Naive thymus-derived CD4-positive, alpha-beta T cell (primary cell): ENCODE measurements at regions not wholly inside any gene's neighbourhood (a gene's known extent, or its start where the extent isn't known, plus 50 kb on each side); places are given as distances from the start of the nearest gene placed in this dataset.
"Not testable (repeated sequence)": the region's sequence is repeated elsewhere in the genome, so short reads cannot be mapped to it uniquely, and the experiment has no call there.

Source experiments
- ATAC-seq: fragments of 150-1000 bp; cut with Tn5 transposase; 2 replicates; pipeline ENCODE4 v1.10.0; 2021; ENCODE audit warnings: mild to moderate bottlenecking, moderate library complexity
- CTCF ChIA-PET: fragments of 350-600 bp; sonication (Branson Sonifier 250); formaldehyde crosslinking; loops from one replicate; lab custom pipeline; 2021; ENCODE audit warnings: antibody characterized with exemption; lab: Charles Lee
- POLR2A ChIA-PET: fragments of 350-600 bp; sonication (Branson Sonifier 250); formaldehyde crosslinking; loops from one replicate; lab custom pipeline; 2021; ENCODE audit warnings: antibody characterized with exemption, inconsistent platforms; lab: Charles Lee
- DNase-seq, 9 donors: peaks; one replicate each; pipeline versions ENCODE4 v3.0.0 to v3.0.0-alpha.2; 2020 to 2022; ENCODE audit warnings: mixed read lengths in 1 of 9
- H3K27ac ChIP-seq: one replicate; pipeline ENCODE4 v1.7.0; 2013; ENCODE audit warnings: mild to moderate bottlenecking, low read depth, low read length, moderate library complexity
- H3K27me3 ChIP-seq, 2 donors: one replicate each; pipeline ENCODE4 v1.7.0; 2013; ENCODE audit warnings: low read length in 2 of 2, mild to moderate bottlenecking in 2 of 2, moderate library complexity in 2 of 2; ENCODE audit not compliant: control insufficient read depth in 2 of 2, insufficient read depth in 2 of 2
- H3K36me3 ChIP-seq, 3 experiments: 1 replicate in 2 of 3; 2 replicates in 1 of 3; pipeline ENCODE4 v1.7.0; 2013; ENCODE audit warnings: low read length in 3 of 3, mild to moderate bottlenecking in 3 of 3, moderate library complexity in 1 of 3; ENCODE audit not compliant: insufficient read depth in 3 of 3, control insufficient read depth in 2 of 3
- H3K4me1 ChIP-seq, 2 donors: one replicate each; pipeline ENCODE4 v1.7.0; 2013; ENCODE audit warnings: low read length in 2 of 2, mild to moderate bottlenecking in 2 of 2, moderate library complexity in 1 of 2; ENCODE audit not compliant: control insufficient read depth in 2 of 2, insufficient read depth in 2 of 2
- H3K4me3 ChIP-seq: 2 replicates; pipeline ENCODE4 v1.7.0; 2013; ENCODE audit warnings: mild to moderate bottlenecking, low read length
- H3K9me3 ChIP-seq, 3 experiments: 1 replicate in 2 of 3; 2 replicates in 1 of 3; pipeline ENCODE4 v1.7.0; 2013; ENCODE audit warnings: low read length in 3 of 3; ENCODE audit not compliant: control insufficient read depth in 2 of 3
- H3K27ac Mint-ChIP-seq, 9 donors: one replicate each; pipeline ENCODE4 v1.8.0; 2020 to 2022; ENCODE audit warnings: mixed read lengths in 9 of 9, mild to moderate bottlenecking in 8 of 9, moderate library complexity in 5 of 9, inconsistent platforms in 2 of 9
- H3K27me3 Mint-ChIP-seq, 5 donors: one replicate each; pipeline ENCODE4 v1.8.0; 2021 to 2022; ENCODE audit warnings: mixed read lengths in 5 of 5, mild to moderate bottlenecking in 1 of 5
- H3K36me3 Mint-ChIP-seq, 5 donors: one replicate each; pipeline ENCODE4 v1.8.0; 2020 to 2022; ENCODE audit warnings: mixed read lengths in 5 of 5, mild to moderate bottlenecking in 3 of 5, inconsistent platforms in 1 of 5
- H3K4me1 Mint-ChIP-seq, 7 donors: one replicate each; pipeline ENCODE4 v1.8.0; 2020 to 2022; ENCODE audit warnings: mixed read lengths in 7 of 7, mild to moderate bottlenecking in 3 of 7, inconsistent platforms in 1 of 7
- H3K4me3 Mint-ChIP-seq, 10 donors: one replicate each; pipeline ENCODE4 v1.8.0; 2020 to 2022; ENCODE audit warnings: mild to moderate bottlenecking in 10 of 10, mixed read lengths in 10 of 10, moderate library complexity in 6 of 10, inconsistent platforms in 2 of 10
- H3K9me3 Mint-ChIP-seq, 11 donors: one replicate each; pipeline ENCODE4 v1.8.0; 2020 to 2022; ENCODE audit warnings: mixed read lengths in 11 of 11, mild to moderate bottlenecking in 4 of 11, inconsistent platforms in 1 of 11, moderate library complexity in 1 of 11
- intact Hi-C, 2 donors: fragments of 100-400 bp; cut with micrococcal nuclease; formaldehyde crosslinking; loops; one replicate each; pipeline ENCODE4 v1.15.1; 2023

DNA sequence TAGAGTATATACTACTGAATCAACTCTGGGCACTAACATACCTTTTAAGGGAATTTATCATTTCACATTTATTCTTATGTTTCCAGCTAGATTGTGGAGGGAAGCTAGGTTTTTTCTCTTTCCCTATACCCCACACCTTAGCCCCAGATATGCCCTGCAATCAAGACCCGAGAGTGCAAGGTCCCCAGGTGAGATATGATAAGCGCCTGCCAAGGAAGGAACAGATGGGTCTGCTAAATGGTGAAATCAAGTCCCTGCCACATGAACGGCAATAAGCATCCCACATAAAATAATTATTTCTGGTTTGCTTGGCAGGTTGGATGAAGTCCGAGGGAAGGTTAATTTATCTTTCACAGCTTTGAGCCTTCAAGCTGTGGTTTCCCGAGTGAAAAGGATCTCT, 195.5 kb downstream of the TOX3 start:
- Mint-ChIP-seq H3K36me3 (no peaks in the 10 kb centered on the region), H3K4me3 (no peak overlapping the region), H3K9me3 (peaks cover 0 to 26% (median 9%) of the 10 kb centered on the region in 11 donors), H3K27ac (no peak overlapping the region), H3K4me1 (no peaks in the 10 kb centered on the region), H3K27me3 (no peaks in the 10 kb centered on the region)
- intact Hi-C loops = no loop called here
- H3K4me3 ChIP-seq = no peak overlapping the region
- DNase-seq = no peak
- no peak for ATAC-seq
- ChIA-PET POLR2A (no interaction called here), CTCF (no interaction called here)
- no peaks in the 10 kb centered on the region for H3K4me1 ChIP-seq
- no peak overlapping the region for H3K27ac ChIP-seq
- no peaks in the 10 kb centered on the region for H3K36me3 ChIP-seq
- no peaks in the 10 kb centered on the region for H3K9me3 ChIP-seq
- H3K27me3 ChIP-seq = no peaks in the 10 kb centered on the region

DNA sequence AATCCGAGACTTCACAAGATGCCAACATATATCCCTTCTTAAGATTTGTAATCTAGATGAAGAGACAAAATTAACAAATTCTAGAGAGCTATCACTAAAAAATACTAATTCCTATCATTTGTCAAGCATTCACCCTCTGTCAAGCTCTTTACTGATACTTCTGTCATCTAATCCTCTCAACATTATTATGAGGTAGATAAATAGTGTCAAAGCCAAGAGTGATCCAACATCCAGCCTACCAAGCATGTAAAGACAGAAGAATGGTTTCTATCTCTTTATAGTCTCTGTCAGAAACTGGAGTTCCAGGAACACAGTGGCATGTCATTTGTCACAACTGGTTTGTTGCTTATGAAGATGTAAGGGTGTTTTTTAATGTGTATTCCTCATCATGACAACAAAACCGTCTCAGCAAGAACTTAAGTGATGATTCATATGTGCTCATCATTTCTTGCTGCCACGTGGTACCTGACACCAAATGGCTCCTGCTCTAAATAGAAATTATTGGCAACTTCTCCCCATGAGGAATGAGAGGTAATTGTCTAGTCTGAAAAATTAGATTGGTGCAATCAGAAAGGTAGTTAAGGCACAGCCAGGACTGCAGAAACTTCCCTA, 196.8 kb downstream of the TOX3 start:
- CTCF ChIA-PET = no interaction called here
- intact Hi-C loops = no loop called here
- peaks cover 0 to 25% (median 9%) of the 10 kb centered on the region in 11 donors for H3K9me3 Mint-ChIP-seq
- DNase-seq (no peak), ATAC-seq (no peak)
- H3K36me3 Mint-ChIP-seq = no peaks in the 10 kb centered on the region
- POLR2A ChIA-PET = no interaction called here
- Histone ChIP-seq H3K9me3 (no peaks in the 10 kb centered on the region), H3K4me3 (no peak overlapping the region), H3K27me3 (no peaks in the 10 kb centered on the region), H3K4me1 (no peaks in the 10 kb centered on the region), H3K27ac (no peak overlapping the region), H3K36me3 (no peaks in the 10 kb centered on the region)
- no peaks in the 10 kb centered on the region for H3K4me1 Mint-ChIP-seq
- H3K4me3 Mint-ChIP-seq = no peak overlapping the region
- H3K27me3 Mint-ChIP-seq = no peaks in the 10 kb centered on the region
- no peak overlapping the region for H3K27ac Mint-ChIP-seq

DNA sequence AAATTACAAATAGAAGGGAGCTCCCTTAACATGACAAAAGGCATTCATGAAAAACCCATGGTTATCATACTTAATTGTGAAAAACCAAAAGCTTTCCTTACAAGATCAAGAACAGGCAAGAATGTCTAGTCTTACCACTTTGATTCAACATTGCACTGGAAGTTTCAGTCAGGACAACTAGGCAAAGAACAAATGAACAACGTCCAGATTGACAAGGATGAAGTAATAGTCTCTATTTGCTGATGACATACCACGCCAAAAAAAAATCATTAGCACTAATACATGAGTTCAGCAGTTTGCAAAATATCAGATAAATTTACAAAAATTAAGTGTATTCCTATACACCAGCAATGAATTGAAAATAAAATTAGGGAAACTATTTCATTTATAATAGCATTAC, 200.2 kb downstream of the TOX3 start:
- Mint-ChIP-seq H3K36me3 (no peaks in the 10 kb centered on the region), H3K4me1 (no peaks in the 10 kb centered on the region), H3K9me3 (peaks cover 0 to 24% (median 5%) of the 10 kb centered on the region in 11 donors), H3K4me3 (no peak overlapping the region), H3K27ac (no peak overlapping the region), H3K27me3 (no peaks in the 10 kb centered on the region)
- ChIA-PET CTCF (no interaction called here), POLR2A (no interaction called here)
- H3K27me3 ChIP-seq = no peaks in the 10 kb centered on the region
- no peak overlapping the region for H3K27ac ChIP-seq
- no peaks in the 10 kb centered on the region for H3K4me1 ChIP-seq
- no peak for ATAC-seq
- H3K4me3 ChIP-seq = no peak overlapping the region
- intact Hi-C loops = no loop called here
- DNase-seq = no peak
- peaks cover 0 to 3% (median 0%) of the 10 kb centered on the region in 3 experiments for H3K9me3 ChIP-seq
- H3K36me3 ChIP-seq = no peaks in the 10 kb centered on the region

DNA sequence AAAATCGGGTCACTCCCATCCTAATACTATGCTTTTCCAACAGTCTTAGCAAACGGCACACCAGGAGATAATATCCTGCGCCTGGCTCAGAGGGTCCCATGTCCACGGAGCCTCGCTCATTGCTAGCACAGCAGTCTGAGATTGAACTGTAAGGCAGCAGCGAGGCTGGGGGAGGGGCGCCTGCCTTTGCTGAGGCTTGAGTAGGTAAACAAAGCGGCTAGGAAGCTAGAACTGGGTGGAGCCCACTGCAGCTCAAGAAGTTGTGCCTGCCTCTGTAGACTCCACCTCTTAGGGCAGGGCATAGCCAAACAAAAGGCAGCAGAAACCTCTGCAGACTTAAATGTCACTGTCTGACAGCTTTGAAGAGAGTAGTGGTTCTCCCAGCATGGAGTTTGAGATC, 213.3 kb downstream of the TOX3 start:
- H3K36me3 Mint-ChIP-seq, H3K27me3 Mint-ChIP-seq, H3K27me3 ChIP-seq, POLR2A ChIA-PET, H3K4me3 ChIP-seq, intact Hi-C loops, CTCF ChIA-PET, H3K36me3 ChIP-seq, DNase-seq, H3K4me1 Mint-ChIP-seq, H3K4me1 ChIP-seq, H3K27ac ChIP-seq, ATAC-seq, H3K27ac Mint-ChIP-seq, H3K9me3 ChIP-seq, H3K4me3 Mint-ChIP-seq: not testable (repeated sequence)
- H3K9me3 Mint-ChIP-seq = peaks cover 6 to 38% (median 14%) of the 10 kb centered on the region in 11 donors

DNA sequence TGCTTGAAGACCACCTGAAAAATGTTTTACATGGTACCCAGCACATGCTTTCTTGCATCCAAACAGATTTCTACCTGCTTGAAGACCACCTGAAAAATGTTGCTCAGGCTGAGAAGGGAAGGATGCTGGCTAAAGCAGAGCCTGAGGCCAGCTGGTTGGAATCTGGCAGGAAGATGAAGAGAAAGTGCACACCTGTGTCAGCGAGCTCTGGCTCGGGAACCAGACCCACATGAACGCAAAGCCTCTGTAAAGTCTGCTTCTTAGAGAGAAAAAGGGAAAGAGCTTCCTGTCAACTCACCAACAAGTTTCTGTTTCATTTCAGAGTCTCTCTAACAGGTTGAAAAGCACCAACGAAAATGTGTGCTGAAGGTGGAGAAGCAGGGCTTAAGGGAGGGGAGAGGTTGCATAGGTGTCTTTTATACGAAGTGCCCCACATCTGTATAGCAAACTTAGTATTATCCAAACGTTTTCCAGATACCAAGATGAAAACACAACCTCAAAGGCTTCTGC, 226.0 kb downstream of the TOX3 start:
- DNase-seq (no peak), ATAC-seq (no peak)
- H3K27ac ChIP-seq = no peak overlapping the region
- CTCF ChIA-PET = no interaction called here
- no peak overlapping the region for H3K4me3 ChIP-seq
- intact Hi-C loops = no loop called here
- Mint-ChIP-seq H3K27me3 (no peaks in the 10 kb centered on the region), H3K27ac (no peak overlapping the region), H3K9me3 (peaks cover 5 to 32% (median 12%) of the 10 kb centered on the region in 11 donors), H3K4me1 (no peaks in the 10 kb centered on the region), H3K4me3 (no peak overlapping the region), H3K36me3 (peaks cover 0 to 6% (median 0%) of the 10 kb centered on the region in 5 donors)
- POLR2A ChIA-PET = no interaction called here
- H3K36me3 ChIP-seq = no peaks in the 10 kb centered on the region
- H3K9me3 ChIP-seq = peaks cover 0 to 8% (median 0%) of the 10 kb centered on the region in 3 experiments
- H3K27me3 ChIP-seq = no peaks in the 10 kb centered on the region
- H3K4me1 ChIP-seq = no peaks in the 10 kb centered on the region

DNA sequence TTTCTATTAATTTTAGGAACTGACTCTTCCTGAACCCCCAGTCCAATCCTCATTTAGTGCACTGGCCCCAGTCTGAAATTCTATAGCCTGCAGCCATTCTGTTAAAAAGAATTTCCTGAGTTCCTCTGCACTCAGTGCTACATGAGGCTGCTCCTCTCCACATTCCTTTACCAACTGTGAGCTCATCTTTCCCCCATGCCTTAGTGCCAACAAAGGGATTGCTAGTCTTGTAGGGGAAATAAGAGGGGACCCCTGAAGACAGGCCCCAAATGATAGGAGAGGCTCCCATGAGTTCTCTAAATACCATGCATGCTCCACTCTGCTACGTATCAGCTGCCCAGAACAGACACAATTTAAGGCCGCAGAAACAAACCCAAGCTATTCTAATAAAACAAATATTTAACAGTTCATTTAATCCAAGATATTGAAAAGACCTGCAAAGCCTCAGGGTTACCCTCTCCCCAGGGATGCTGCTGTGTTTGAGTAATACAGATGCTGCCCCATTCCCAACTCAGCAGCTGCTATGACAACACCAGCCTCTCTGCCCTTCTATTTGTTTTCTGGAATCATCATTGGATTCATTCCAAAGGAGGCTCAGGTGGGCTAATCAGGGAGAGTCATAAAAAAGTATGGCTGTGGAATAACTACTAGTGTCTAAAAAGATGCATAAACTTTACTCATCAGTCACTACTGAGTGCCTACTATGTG, 228.5 kb downstream of the TOX3 start:
- no peak overlapping the region for H3K27ac ChIP-seq
- Mint-ChIP-seq H3K9me3 (peaks cover 5 to 32% (median 14%) of the 10 kb centered on the region in 11 donors), H3K36me3 (peaks cover 0 to 6% (median 0%) of the 10 kb centered on the region in 5 donors), H3K27me3 (no peaks in the 10 kb centered on the region), H3K4me1 (no peaks in the 10 kb centered on the region), H3K27ac (no peak overlapping the region), H3K4me3 (no peak overlapping the region)
- H3K4me3 ChIP-seq = no peak overlapping the region
- H3K4me1 ChIP-seq = no peaks in the 10 kb centered on the region
- DNase-seq = no peak
- ATAC-seq = no peak
- no peaks in the 10 kb centered on the region for H3K36me3 ChIP-seq
- peaks cover 0 to 8% (median 0%) of the 10 kb centered on the region in 3 experiments for H3K9me3 ChIP-seq
- intact Hi-C loops = no loop called here
- H3K27me3 ChIP-seq = no peaks in the 10 kb centered on the region
- CTCF ChIA-PET = no interaction called here
- POLR2A ChIA-PET = no interaction called here

DNA sequence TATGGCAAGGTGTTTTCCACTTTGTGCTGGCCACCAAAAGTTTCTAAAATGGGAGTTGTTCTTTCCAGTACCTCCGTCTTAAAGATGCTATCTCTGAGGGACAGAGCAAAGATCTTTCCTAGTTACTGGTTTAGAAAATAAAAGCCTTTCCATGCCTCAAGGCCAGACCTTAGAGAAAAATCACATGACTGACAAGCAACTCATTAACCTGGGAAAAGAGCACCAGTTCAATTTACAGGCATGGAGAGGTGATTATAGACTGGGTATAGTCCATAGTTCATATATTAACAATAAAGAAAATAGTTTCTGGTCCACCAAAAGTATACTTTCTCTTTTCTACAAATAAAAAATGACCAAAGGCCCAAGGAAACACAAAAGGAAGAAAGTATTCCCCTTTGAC, 230.7 kb downstream of the TOX3 start:
- no peaks in the 10 kb centered on the region for H3K4me1 Mint-ChIP-seq
- ATAC-seq (no peak), DNase-seq (no peak)
- H3K9me3 Mint-ChIP-seq = peaks cover 0 to 24% (median 8%) of the 10 kb centered on the region in 11 donors
- Histone ChIP-seq H3K9me3 (peaks cover 0 to 8% (median 0%) of the 10 kb centered on the region in 3 experiments), H3K27ac (no peak overlapping the region), H3K36me3 (no peaks in the 10 kb centered on the region), H3K4me3 (no peak overlapping the region), H3K4me1 (no peaks in the 10 kb centered on the region), H3K27me3 (no peaks in the 10 kb centered on the region)
- intact Hi-C loops = no loop called here
- no peaks in the 10 kb centered on the region for H3K36me3 Mint-ChIP-seq
- H3K27ac Mint-ChIP-seq = no peak overlapping the region
- H3K27me3 Mint-ChIP-seq = no peaks in the 10 kb centered on the region
- CTCF ChIA-PET = no interaction called here
- H3K4me3 Mint-ChIP-seq = no peak overlapping the region
- POLR2A ChIA-PET = no interaction called here
